ENCODE measurements at regions not wholly inside any gene's neighbourhood (a gene's known extent, or its start where the extent isn't known, plus 50 kb on each side); places are given as distances from the start of the nearest gene placed in this dataset.
"Not testable (repeated sequence)": the region's sequence is repeated elsewhere in the genome, so short reads cannot be mapped to it uniquely, and the experiment has no call there.

- no peak for TF ChIP-seq EZH2 (IDR thresholded peaks at IDR 0.05; ENCODE audit: insufficient read depth, poor library complexity, severe bottlenecking)
- no peak for TF ChIP-seq EZH2phosphoT487 (IDR thresholded peaks at IDR 0.05; ENCODE audit: insufficient read depth, low read depth)
- Histone ChIP-seq H3K27ac (peak overlapping the region; percentile 82), H4K20me1 (ENCODE audit: insufficient read depth) (no peaks in the 10 kb centered on the region), H2AFZ (0 out of 2 replicates have a peak overlapping the region, but pooled peaks have one; percentile 3), H3K9me3 (ENCODE audit: low read depth) (no peaks in the 10 kb centered on the region), H3K9me2 (ENCODE audit: insufficient read depth) (no peaks in the 10 kb centered on the region), H3K36me3 (ENCODE audit: low read depth) (no peaks in the 10 kb centered on the region), H3F3A (ENCODE audit: insufficient read depth) (no peaks in the 10 kb centered on the region), H3K4me1 (ENCODE audit: insufficient read depth) (peaks cover 8% of the 10 kb centered on the region; the same call in 1 of the 2 replicates), H3K27me3 (replicated peaks; ENCODE audit: insufficient read depth) (no peaks in the 10 kb centered on the region), H3K79me2 (ENCODE audit: insufficient read depth) (no peaks in the 10 kb centered on the region), H3K4me3 (no peak overlapping the region), H3K4me2 (ENCODE audit: unreplicated experiment) (peak overlapping the region; percentile 25), H3K9ac (0 out of 2 replicates have a peak overlapping the region, but pooled peaks have one; percentile 40)
- WGBS, 2 experiments (ENCODE audit: low coverage in 1 of 2, low lambda C conversion rate in 2 of 2, missing lambda C conversion rate in 2 of 2): 0% methylated on average over 1 of the region's 1 CpG
- DNase-seq: peak; percentile 49
- in situ Hi-C loops (cut with MboI): no loop called here
These were observed 618.3 kb upstream of the AUTS2 start for GRCh38 chr7:68980011-68980410.

- Histone ChIP-seq H3K27ac (peak overlapping the region; percentile 82), H3K9ac (0 out of 2 replicates have a peak overlapping the region, but pooled peaks have one; percentile 40), H3K4me2 (ENCODE audit: unreplicated experiment) (peak overlapping the region; percentile 25), H2AFZ (0 out of 2 replicates have a peak overlapping the region, but pooled peaks have one; percentile 3)
- H3F3A ChIP-seq (ENCODE audit: insufficient read depth); H3K27me3 ChIP-seq (replicated peaks; ENCODE audit: insufficient read depth); H4K20me1 ChIP-seq (ENCODE audit: insufficient read depth); H3K36me3 ChIP-seq (ENCODE audit: low read depth); H3K79me2 ChIP-seq (ENCODE audit: insufficient read depth); H3K4me3 ChIP-seq; H3K9me2 ChIP-seq (ENCODE audit: insufficient read depth); H3K4me1 ChIP-seq (ENCODE audit: insufficient read depth); H3K9me3 ChIP-seq (ENCODE audit: low read depth); in situ Hi-C loops (cut with MboI): not testable (repeated sequence)
- WGBS, 2 experiments (ENCODE audit: low coverage in 1 of 2, low lambda C conversion rate in 2 of 2, missing lambda C conversion rate in 2 of 2): 7 to 16% methylated on average over 2 of the region's 2 CpGs
- DNase-seq: peak; percentile 51
These were observed 617.8 kb upstream of the AUTS2 start for GRCh38 chr7:68980432-68980831.

GRCh38 chr7:68984306-68984705 is 614.0 kb upstream of the AUTS2 start:
- H2AFZ ChIP-seq: no peak overlapping the region
- no peaks in the 10 kb centered on the region for H3K9me3 ChIP-seq (ENCODE audit: low read depth)
- H3F3A ChIP-seq (ENCODE audit: insufficient read depth): no peaks in the 10 kb centered on the region
- H3K9ac ChIP-seq: no peak overlapping the region
- no peaks in the 10 kb centered on the region for H3K79me2 ChIP-seq (ENCODE audit: insufficient read depth)
- H3K9me2 ChIP-seq (ENCODE audit: insufficient read depth): no peaks in the 10 kb centered on the region
- no peaks in the 10 kb centered on the region for H3K36me3 ChIP-seq (ENCODE audit: low read depth)
- H3K4me2 ChIP-seq (ENCODE audit: unreplicated experiment): no peak overlapping the region
- no peak overlapping the region for H3K27ac ChIP-seq
- H3K27me3 ChIP-seq (replicated peaks; ENCODE audit: insufficient read depth): no peaks in the 10 kb centered on the region
- WGBS, 2 experiments (ENCODE audit: low coverage in 1 of 2, low lambda C conversion rate in 2 of 2, missing lambda C conversion rate in 2 of 2): 22 to 30% methylated on average over 7 of the region's 7 CpGs
- no peaks in the 10 kb centered on the region for H4K20me1 ChIP-seq (ENCODE audit: insufficient read depth)
- DNase-seq: no peak
- H3K4me1 ChIP-seq (ENCODE audit: insufficient read depth): peaks cover 8% of the 10 kb centered on the region; the same call in 1 of the 2 replicates
- in situ Hi-C loops (cut with MboI): no loop called here
- no peak overlapping the region for H3K4me3 ChIP-seq
- TF ChIP-seq EZH2 (IDR thresholded peaks at IDR 0.05; ENCODE audit: insufficient read depth, poor library complexity, severe bottlenecking) (no peak), EZH2phosphoT487 (IDR thresholded peaks at IDR 0.05; ENCODE audit: insufficient read depth, low read depth) (no peak)

GRCh38 chr7:68994841-68995240 is 603.4 kb upstream of the AUTS2 start:
- Histone ChIP-seq H3F3A (ENCODE audit: insufficient read depth) (no peaks in the 10 kb centered on the region), H3K27ac (no peak overlapping the region), H3K9me3 (ENCODE audit: low read depth) (no peaks in the 10 kb centered on the region), H3K27me3 (replicated peaks; ENCODE audit: insufficient read depth) (no peaks in the 10 kb centered on the region), H3K4me2 (ENCODE audit: unreplicated experiment) (no peak overlapping the region), H3K4me3 (no peak overlapping the region), H3K36me3 (ENCODE audit: low read depth) (no peaks in the 10 kb centered on the region), H3K9me2 (ENCODE audit: insufficient read depth) (no peaks in the 10 kb centered on the region), H3K79me2 (ENCODE audit: insufficient read depth) (no peaks in the 10 kb centered on the region), H3K4me1 (ENCODE audit: insufficient read depth) (no peaks in the 10 kb centered on the region), H2AFZ (no peak overlapping the region), H4K20me1 (ENCODE audit: insufficient read depth) (no peaks in the 10 kb centered on the region), H3K9ac (no peak overlapping the region)
- in situ Hi-C loops (cut with MboI): no loop called here
- DNase-seq: no peak
- no peak for TF ChIP-seq EZH2 (IDR thresholded peaks at IDR 0.05; ENCODE audit: insufficient read depth, poor library complexity, severe bottlenecking)
- no peak for TF ChIP-seq EZH2phosphoT487 (IDR thresholded peaks at IDR 0.05; ENCODE audit: insufficient read depth, low read depth)
- WGBS, 2 experiments (ENCODE audit: low coverage in 1 of 2, low lambda C conversion rate in 2 of 2, missing lambda C conversion rate in 2 of 2): 58% methylated on average over 3 of the region's 3 CpGs

- Histone ChIP-seq H4K20me1 (ENCODE audit: insufficient read depth) (no peaks in the 10 kb centered on the region), H3K27me3 (replicated peaks; ENCODE audit: insufficient read depth) (no peaks in the 10 kb centered on the region), H3K4me3 (no peak overlapping the region), H2AFZ (no peak overlapping the region), H3K9me3 (ENCODE audit: low read depth) (no peaks in the 10 kb centered on the region), H3K79me2 (ENCODE audit: insufficient read depth) (no peaks in the 10 kb centered on the region), H3K27ac (no peak overlapping the region), H3K9me2 (ENCODE audit: insufficient read depth) (no peaks in the 10 kb centered on the region), H3K4me1 (ENCODE audit: insufficient read depth) (no peaks in the 10 kb centered on the region), H3K36me3 (ENCODE audit: low read depth) (no peaks in the 10 kb centered on the region), H3K4me2 (ENCODE audit: unreplicated experiment) (no peak overlapping the region), H3K9ac (no peak overlapping the region), H3F3A (ENCODE audit: insufficient read depth) (no peaks in the 10 kb centered on the region)
- 4 to 13% methylated on average over 3 of the region's 3 CpGs for WGBS, 2 experiments (ENCODE audit: low coverage in 1 of 2, low lambda C conversion rate in 2 of 2, missing lambda C conversion rate in 2 of 2)
- in situ Hi-C loops (cut with MboI): no loop called here
- TF ChIP-seq EZH2 (IDR thresholded peaks at IDR 0.05; ENCODE audit: insufficient read depth, poor library complexity, severe bottlenecking) (no peak), EZH2phosphoT487 (IDR thresholded peaks at IDR 0.05; ENCODE audit: insufficient read depth, low read depth) (no peak)
- no peak for DNase-seq
These were observed 600.1 kb upstream of the AUTS2 start for GRCh38 chr7:68998136-68998535.

All from GM23248 (cell line).